HL-60/S4 treated with retinoic acid at 250 ng/mL for 4 days and 3 days (cell line): ENCODE measurements at regions not wholly inside any gene's neighbourhood (a gene's known extent, or its start where the extent isn't known, plus 50 kb on each side); places are given as distances from the start of the nearest gene placed in this dataset.
"Not testable (repeated sequence)": the region's sequence is repeated elsewhere in the genome, so short reads cannot be mapped to it uniquely, and the experiment has no call there.

Experiments used
- in situ Hi-C: fragments of 300-500 bp; cut with MboI; formaldehyde crosslinking; loops from 2 replicates; pipeline ENCODE4 v1.7.0; 2022; ENCODE audit warnings: low sequenced_read_pairs

DNA sequence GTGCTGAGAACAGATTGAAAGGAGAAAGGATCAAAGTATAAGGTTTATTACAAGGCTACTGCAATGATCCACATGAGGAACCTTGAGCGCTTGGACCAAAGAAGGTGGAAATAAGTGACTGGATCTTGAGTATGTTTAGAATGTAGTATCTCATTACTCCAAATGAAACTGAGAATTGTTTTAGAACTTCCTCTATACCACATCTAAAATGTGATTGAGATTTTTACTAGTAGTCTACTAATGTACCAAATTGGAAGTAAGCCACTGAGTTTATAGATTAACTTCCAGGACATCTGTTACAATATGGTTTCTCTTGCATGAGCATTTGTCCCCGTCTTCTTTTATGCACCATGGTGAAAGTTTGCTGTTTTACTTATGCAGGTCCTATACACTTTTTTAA lies 300.5 kb downstream of the SUCLG1 start:
- in situ Hi-C loops = no loop called here

DNA sequence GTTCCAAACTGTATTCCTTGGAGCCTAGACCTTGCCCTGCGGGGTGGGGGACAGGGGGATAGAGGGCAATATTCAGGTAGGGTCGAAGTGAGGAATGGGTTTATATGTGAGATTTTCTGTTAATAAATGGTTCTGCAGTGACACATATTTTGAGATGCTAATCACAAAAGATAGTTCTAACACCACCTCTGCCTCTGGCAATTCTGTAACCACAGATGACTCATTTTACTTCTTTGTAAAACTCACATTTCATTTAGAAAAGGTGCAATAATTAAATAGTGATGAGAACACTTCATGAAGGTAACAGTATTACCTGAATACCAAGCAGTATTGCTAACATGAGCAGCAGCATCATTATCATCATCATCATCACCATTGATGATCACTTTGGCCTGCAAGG lies 306.6 kb downstream of the SUCLG1 start:
- in situ Hi-C loops = no loop called here

DNA sequence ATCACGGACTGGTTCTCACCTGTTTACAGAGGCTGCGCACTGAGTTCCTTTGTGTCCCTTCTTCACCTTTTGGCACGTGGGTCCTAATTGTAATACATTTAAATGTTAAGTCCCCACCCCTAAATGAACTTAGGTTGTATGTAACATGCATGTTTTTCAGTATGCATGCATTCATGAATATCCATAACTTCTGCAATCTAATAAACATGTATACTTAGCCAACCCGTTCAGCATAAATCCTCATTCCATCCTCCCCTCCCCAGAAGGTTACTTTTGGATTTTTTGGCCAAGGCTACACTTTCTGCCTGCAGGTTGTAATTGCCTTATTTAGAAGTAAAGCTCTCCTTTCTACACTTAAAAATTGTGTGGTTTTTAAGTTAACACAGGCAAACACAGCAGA lies 314.7 kb downstream of the SUCLG1 start:
- in situ Hi-C loops = no loop called here

DNA sequence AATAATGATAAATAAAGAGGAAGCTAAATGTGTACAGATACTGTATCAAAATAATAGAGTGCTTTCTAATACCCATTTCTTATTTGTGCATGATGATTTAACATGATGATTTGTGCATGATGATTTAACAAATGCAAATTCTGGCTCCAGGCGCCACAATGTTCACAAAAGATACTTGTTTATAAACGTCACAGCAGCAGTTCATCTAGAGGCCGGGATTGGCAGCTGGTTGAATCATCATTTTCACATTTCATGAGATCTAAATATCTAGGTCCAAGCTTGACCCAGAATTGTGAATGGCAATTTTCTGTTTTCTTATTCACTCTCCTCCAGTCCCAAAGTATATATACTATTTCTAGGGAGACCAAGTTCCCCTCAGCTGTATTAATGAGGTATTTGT lies 322.0 kb downstream of the SUCLG1 start:
- in situ Hi-C loops = no loop called here

DNA sequence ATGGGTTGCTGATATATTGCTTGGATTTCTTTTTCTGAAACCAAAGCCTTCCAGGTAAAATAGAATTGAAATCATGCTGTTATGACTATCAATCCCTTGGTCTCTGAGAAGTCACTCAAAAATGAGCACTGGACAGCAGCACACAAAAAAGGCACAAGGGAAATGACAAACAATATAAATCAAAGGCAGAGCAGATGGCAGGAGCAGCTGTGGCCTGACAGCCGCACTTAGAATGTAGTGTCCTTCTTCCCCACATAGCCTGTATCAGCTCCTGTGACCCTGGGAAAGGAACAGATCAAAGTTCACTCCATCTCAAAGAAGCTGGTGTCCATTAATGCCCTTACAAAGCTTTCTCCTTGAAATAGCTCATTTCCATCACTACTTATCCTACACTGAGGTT lies 326.7 kb downstream of the SUCLG1 start:
- in situ Hi-C loops = no loop called here

DNA sequence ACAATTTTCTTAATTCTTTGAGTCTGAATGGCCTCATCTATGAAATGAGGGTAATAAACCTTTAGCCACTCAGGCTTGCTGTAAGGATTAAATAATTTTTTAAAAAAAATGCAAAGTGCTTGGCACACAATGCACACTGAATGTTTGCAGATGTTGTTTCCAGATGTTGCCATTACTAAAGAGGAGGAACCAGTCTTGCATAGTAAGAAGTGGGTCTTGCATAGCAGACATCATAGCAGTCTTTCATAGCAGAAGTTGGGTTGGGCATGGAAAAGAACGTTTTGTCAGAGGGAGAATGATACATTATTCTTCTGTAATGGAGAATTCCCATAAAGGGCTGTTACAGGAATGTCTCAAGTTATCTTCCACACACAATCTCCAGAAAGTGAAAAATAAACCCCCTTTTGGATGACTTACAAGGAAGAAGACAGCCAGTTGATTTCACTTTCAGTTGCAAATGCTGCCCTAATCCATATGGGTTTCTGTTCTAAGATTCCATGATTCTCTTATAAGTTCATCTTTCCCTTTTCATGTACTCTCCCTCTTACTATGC lies 327.7 kb downstream of the SUCLG1 start:
- in situ Hi-C loops = no loop called here

DNA sequence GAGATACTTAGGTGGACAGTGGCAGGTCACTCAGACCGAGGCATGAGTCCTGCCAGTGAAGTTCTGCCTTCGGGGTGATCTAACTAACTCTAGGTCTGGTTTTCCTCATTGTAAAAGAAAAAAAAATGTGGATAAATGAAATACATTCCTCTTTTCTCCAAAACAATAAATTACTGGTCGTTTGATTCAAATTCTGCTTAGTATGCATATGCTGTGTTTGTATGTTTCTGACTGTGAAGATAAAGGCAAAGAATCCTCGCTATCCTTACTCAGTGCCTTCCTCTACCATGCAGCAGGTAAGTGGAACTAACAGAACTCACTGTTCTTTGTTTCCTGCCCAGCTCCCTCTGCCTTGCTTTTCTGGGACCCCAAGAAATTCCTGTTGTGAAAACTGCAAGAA lies 330.1 kb downstream of the SUCLG1 start:
- in situ Hi-C loops = no loop called here

DNA sequence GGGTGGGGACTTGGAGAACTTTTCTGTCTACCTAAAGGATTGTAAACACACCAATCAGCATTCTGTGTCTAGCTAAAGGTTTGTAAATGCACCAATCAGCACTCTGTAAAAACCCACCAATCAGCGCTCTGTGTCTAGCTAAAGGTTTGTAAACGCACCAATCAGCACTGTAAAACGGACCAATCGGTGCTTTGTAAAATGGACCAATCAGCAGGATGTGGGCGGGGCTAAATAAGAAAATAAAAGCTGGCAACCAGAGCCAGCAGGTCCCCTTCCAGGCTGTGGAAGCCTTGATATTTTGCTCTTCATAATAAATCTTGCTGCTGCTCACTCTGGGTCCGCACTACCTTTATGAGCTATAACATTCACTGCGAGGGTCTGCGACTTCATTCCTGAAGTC lies 331.3 kb downstream of the SUCLG1 start:
- in situ Hi-C loops = not testable (repeated sequence)

DNA sequence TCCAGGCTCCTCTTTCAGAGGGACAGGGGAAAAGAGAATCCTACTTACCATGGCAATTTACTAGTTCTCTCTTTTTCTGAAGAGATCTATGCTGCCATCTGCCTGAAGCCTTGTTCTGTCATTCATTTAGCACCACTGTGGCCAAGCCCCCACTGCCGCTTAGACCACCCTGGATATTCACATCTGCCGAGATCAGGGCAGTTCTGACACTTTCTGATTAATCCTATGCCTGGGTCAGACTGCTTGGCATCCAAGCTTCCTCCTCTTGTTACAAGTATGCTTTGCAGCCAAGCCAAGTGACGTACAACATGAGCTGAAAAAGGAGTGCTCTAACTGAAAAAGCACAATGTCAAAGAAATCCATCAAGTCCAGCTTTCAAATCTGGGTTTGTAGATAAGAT lies 332.6 kb downstream of the SUCLG1 start:
- in situ Hi-C loops = no loop called here

DNA sequence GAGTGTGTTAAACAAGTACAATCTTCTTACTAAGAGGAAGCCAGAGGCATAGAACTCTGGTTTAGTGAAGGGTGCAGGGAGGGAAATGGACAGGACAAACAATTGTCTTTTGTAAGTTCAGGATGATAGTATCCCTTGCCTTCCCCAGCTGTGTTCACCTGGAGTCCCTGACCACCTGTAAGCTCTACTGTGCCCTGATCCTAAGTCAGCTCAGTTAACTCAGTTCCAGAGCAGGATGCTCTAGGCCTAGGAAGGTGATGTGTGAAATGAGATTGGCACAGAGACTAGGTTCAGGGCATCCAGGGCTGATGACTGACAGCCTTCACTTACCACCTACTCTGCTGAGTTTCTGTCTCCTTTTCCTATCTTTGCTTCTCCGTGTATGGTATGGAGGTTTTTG lies 333.0 kb downstream of the SUCLG1 start:
- in situ Hi-C loops = no loop called here

DNA sequence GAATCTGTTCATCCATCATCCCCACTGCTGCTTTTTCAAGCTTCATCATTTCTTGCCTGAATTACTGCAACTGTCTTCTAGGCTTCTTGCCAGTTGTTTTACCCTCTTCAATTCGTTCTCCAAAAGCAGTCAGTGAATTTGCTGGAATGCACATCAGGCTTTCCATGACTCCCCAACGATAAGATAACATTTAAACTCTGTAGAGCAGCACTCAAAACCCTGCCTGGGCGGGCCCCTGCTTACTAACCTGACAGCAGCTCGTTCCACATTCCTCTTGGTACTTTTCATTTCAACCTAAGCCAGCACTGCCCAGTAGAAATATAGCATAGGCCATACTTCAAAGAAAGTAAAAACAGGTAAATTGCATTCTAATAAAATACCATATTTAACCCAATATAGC lies 342.9 kb downstream of the SUCLG1 start:
- in situ Hi-C loops = no loop called here

DNA sequence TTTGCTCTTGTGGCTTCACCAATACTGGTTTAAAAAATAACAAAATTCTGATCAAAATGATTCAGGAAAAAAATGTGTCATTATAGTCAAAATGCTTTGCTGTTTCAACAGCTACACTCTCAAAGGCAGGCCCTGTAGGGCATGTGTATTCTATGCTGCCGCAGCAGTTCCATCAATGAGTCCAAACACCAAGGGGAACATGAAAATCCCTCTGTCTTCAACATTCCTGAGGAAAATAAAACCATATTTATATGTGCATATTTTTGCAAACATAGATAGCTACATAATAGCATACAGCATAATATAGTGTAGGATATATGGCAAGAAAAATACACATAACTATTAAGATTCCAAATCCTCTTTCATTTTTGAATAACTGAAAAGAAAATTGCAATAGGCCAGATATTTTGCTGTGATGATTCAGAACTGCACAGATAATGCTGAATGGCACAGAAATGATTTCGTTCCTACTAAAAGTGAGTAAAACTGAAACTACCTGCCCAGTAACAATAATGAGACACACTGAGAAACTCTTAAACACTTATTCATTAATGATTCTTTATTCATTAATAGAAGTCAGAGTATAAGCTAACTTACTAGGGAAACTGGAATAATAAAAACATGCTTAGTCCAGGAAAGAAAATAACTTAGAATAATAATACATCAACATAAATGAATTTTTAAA lies 343.8 kb downstream of the SUCLG1 start:
- in situ Hi-C loops = no loop called here

DNA sequence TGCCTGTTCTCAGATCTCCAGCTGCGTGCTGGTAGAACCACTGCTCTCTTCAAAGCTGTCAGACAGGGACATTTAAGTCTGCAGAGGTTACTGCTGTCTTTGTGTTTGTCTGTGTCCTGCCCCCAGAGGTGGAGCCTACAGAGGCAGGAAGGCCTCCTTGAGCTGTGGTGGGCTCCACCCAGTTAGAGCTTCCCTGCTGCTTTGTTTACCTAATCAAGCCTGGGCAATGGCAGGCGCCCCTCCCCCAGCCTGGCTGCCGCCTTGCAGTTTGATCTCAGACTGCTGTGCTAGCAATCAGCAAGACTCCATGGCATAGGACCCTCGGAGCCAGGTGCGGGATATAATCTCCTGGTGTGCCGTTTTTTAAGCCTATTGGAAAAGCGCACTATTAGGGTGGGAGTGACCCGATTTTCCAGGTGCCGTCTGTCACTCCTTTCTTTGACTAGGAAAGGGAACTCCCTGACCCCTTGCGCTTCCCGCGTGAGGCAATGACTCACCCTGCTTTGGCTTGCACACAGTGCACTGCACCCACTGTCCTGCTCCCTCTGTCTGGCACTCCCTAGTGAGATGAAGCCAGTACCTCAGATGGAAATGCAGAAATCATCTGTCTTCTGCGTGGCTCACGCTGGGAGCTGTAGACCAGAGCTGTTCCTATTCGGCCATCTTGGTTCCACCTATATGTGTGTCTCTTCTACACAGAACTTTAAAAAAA lies 355.1 kb downstream of the SUCLG1 start:
- in situ Hi-C loops = not testable (repeated sequence)

DNA sequence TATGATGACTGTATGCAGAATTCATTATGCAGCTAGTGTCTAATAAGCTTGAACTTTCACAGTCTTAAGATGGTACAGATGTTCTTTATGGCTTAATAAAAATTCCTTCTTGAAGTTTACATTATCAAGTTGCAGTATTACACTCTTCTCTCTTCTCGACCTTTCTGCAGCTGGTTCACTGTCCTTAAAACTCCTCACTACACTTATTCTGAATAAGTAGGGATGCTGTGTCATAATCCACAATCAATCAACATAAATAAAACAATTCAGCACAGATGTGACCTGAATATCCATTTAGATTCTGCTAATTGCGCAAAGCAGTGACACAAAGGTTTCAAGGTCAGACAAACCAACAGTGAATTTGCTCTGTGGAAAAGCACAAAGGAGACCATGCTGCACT lies 356.8 kb downstream of the SUCLG1 start:
- in situ Hi-C loops = no loop called here

DNA sequence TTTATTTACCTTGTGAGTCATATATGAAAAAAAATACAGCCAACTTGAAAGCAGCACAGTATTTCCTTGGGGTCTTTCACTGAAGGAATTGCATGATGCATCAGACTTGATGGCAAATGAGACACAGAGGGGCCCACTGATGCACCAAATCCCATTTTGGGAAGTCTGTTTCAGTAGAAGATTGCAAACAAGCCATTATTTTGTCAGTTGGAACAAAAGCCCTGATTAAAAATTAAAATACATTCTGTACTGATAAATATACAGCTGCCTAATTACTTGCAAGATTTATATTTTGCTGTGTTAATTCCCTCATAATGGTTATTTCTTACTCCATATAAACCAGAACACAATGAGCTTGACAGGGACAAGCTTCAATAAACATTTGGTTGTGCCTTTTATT lies 370.4 kb downstream of the SUCLG1 start:
- in situ Hi-C loops = no loop called here

DNA sequence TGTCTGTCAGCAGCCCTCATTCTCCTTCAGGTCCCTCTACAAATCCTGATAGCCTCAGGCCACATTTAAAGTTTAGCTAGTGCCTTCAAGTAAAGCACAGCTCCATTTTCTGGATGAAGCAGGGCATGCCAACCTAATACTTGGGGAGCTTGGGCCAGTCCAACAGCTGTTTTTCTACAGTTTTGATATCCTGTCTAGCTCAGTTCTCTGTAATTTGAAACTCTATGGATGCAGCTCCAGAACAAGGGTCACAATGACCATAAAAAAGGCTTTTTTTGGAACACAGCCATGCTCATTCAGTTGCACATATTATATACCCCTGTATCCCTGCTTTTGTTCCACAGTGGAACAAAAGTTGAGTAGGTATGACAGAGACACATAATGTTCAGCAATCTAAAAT lies 373.5 kb downstream of the SUCLG1 start:
- in situ Hi-C loops = no loop called here

DNA sequence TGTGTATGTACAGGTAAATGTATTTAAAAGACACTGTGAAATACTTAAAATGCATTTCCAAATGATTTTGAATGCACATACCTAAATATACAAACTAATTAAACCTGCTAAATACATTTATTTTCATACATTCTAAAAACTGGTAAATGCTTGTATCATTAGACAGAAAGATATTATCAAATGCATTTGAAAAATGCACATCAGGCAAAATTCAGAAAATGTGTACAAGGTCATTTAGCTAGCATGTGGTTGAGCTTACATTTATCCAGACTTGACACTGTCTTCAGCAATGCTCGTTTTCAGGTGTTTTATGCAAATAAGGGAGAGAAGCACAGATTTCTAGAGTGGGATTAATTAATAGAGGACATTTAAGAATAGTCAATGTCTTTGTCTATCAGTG lies 374.2 kb downstream of the SUCLG1 start:
- in situ Hi-C loops = no loop called here

DNA sequence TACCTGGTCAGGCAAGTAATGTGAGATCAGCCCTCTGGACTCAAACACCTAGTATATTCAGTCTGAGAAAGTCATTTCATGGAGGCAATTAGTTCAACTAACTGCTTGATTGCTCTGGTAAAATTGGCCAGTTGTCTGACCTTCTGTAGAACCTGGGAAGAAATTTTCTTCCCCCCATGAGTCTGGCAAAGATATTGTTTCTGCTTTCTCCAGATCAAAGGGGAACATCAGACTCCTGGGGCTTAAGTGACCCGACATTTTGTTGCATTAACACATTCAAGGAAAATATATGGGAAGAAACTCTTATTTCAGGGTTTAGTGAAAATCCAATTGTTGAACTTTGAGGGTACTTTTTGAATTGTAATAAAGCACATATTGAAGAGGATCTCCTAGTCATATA lies 375.1 kb downstream of the SUCLG1 start:
- in situ Hi-C loops = no loop called here

DNA sequence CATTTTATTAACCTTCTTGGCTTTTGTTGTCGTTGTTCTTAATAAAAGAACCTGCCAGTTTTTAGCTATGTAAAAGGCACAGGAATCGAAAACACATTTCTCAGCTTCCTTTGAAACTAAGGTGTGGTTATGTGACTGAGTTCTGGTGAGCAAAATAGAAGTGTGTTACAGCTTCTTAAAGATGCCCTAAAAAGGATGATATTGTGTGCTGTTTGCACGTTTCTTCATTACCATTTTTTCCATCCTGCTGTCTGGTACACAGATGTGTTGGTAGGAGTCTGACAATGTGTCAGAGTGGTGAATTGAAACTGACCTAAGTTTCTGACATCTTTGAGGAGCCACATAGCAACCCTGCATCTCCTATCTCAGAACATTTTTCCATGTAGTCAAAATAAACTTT lies 380.6 kb downstream of the SUCLG1 start:
- in situ Hi-C loops = no loop called here

DNA sequence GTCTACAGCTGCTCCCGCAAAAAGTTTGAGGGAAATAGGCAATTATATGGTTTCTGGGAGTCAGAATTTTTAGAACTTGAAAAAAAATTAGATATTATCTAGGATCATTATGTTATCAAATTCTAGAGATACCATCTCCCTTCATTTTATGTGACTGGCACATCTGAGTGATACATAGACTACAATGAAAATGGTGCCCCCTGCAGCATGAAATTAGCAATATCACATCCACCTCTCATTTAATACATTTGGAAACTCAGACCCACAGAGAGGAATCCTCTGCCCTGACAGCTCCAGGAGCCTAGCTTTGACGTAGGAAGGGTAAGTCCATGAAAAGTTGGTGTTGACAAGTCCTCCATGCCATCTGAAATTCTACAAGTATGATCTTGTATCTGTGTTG lies 381.6 kb downstream of the SUCLG1 start:
- in situ Hi-C loops = no loop called here

DNA sequence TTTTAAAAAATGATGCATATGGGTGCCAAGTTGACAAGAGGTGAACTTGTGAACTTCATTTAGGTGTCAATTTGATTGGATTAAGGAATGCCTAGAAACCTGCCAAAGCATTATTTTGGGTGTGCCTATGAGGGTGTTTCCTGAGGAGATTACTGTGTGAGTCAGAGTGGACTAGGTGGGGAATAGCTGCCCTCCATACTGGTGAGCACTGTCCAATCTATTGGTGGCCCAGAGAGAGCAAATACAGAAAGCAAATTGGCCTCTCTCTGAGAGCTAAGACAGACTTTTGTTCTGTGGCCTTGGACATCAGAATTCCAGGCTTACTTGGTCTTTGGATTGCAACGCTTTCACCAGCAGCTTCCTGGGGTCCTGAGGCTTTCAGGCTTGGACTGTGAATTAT lies 388.0 kb downstream of the SUCLG1 start:
- in situ Hi-C loops = no loop called here

DNA sequence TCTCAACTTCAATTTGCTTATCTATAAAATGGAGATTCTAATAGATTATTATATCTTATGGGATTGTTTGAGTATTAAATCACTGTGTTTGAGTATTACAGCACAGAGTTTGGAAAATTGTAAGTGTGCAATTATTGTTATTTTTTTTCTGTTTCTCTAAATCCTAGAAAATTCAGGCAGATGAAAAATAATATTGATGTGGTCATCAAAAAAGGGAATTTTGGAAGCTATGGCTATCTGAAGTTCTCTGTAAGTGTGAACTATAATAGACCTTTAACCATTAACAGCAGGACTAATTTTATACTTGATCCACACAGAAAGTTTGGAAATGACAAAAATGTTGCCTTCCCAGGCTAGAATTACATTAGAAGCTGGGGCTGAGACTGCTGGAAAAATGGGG lies 393.2 kb downstream of the SUCLG1 start:
- in situ Hi-C loops = no loop called here
